Fibroblast of skin of left quadriceps (primary cell): ENCODE measurements at regions not wholly inside any gene's neighbourhood (a gene's known extent, or its start where the extent isn't known, plus 50 kb on each side); places are given as distances from the start of the nearest gene placed in this dataset.

Source experiments
- DNase-seq, 2 experiments: peaks; one replicate each; pipeline ENCODE4 v3.0.0-alpha.2; 2013; ENCODE audit warnings: low read depth in 2 of 2

- DNase-seq: no peak
These were observed 241.8 kb downstream of the NPHP4 start for GRCh38 chr1:5750186-5751162.

GRCh38 chr1:5748286-5749225 is 243.7 kb downstream of the NPHP4 start:
- DNase-seq: no peak

GRCh38 chr1:5747426-5748285 is 244.6 kb downstream of the NPHP4 start:
- no peak for DNase-seq

DNA sequence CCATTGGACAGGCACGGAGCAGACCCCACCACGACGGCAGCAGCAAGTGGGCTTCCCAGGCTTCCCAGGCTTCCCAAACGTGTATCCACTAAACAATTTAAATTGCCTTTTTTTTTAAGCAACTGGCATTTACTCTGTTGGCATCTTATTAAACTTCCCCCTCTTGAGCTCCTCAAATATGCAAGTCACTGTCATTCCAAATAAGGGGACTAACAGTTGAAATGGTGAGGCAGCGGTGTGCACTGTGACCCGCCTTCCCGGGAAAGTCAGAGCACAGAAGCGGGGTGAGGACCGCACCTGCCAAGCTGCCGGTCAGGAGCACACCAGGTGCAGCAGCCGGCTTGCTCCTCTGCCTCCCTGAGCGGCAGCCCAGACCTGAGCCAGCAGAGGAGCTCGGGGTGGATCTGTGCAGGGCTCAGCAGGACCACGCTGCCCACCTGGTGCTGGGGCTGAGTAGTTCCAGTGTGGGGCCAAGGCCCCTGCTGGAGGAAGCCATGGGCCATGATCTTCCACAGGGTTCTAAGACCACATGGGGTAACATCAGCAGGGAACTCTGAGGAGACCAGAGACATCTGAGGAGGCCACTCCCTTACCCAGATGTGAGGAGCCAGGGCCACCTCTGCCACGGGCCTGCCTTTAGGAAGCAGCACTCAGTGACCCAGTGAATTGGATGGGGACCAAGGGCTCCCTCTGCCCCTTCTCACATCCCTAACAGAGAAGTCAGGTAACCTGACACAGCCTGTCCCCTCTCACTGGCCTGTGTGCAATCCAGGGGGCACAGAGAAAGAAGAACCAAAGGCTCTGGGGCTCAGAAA is 245.4 kb downstream of the NPHP4 start:
- DNase-seq: no peak

DNA sequence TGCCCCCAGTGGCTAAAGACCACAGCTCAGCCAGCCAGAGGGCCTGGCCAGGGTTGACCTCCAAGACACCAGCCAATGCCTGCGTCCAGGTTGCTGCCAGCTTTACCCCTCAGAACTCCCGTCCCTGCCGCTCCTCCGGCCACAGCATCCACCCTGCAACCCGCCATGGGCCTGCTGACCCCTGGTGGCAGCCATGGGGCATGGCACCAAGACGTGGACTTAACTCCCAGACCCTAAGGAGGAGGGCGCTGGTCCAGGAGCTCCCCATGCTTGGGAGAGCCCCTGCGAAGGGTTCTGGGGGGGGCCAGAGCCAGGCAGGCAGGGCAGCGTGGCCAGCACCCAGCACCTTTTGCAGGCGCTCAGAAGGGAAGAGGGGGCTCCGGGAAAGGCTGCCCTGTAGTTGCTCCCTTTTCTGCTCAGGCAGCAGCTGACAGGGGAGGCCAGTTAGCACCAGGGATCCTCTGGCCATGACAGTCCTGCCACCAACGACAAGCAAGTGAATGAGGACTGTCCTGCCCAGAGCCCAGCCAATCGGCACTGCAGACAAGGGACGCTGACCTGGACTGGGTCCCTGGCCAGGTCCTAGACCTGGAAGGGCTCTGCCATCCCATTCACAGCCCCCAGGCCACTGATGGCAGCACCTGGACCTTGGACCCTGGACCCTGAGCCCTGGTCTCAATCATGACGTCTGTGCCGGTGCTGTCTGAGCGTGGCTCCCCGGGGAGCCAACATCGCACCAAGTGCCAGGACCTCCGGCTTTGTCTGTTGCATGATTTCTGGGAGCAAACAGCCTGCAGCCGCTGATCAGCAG is 246.2 kb downstream of the NPHP4 start:
- peak; percentile 5 to 6 for DNase-seq

DNA sequence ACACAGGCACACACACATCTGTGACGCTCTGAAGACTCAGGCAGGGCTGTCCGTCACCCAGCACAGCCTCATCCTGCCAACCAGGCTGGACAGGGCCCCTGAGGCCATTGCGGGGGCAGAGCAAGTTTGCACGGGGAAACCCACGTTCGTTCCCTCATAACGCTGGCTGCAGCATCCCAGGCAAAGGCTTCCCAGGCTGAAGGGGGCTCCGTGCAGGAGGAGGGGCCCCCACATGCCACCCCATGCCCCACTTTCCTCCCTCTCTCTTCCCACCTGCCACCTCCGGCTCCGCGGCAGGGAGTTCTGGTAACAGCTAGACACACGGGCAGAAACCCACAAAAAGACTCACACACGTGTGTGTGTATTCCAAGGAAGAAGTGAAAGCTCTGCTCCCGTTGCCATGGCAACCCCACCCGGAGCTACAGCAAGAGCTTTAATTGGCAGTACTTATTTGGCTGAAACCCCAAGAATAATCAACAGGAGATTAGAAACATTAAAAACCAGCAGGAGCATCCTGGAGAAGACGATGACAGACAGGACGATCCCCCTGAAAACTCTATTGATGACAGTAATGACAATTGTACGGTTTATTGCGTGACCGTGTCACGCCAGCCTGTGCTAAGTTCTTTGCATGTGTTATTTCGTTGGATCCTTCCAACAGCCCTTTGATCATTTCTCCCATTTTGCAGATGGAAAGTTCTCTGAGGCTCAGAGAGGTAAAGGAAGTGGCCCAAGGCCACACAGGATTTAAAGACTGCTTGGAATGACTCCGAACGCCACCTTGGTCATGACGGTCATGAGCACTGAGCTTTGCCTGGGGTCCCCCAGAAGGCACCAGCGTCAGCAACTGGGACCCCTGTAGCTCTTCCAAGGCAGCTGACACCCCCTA is 247.1 kb downstream of the NPHP4 start:
- no peak for DNase-seq

GRCh38 chr1:5744341-5744740 is 247.9 kb downstream of the NPHP4 start:
- DNase-seq: no peak

- DNase-seq: no peak
These were observed 248.7 kb downstream of the NPHP4 start for GRCh38 chr1:5743435-5744095.

DNA sequence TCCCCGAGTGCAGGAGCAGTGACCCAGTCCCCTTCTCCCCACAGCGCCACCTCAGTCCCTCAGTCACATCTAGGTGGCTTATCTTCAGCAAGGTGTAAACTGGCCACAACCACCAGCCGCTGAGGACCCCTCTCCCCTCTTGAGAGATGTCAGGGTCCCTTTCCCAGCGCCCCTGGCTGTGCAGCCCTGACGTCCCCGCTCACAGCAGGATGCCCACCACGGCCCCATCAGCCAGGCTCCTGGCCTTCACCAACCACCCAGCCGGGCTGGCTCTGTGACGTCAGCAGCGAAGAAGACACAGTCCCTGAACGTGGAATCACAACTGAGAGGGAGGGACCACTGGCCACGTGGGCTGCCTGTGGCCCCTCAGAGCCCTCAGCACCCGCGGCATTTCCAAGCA is 249.4 kb downstream of the NPHP4 start:
- no peak for DNase-seq

DNA sequence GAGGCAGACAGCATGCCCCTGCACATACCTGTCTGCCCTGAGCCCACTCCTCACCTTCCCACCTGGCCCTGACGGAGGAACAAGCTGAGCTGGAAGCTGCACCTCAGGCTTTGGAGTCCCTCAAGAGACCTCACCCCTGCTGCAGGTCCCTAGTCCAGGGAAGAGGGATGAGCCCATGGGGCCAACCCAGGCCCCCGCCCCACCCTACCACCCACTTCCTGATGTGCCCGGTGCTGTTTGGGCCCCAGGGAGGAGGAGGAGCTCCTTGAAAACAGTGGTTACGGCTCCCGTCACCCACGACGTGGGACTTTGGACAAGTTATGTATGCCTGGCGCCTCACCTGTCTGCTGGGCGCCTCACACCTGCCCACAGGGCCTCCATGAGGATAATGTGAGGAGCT is 250.2 kb downstream of the NPHP4 start:
- DNase-seq: no peak

DNA sequence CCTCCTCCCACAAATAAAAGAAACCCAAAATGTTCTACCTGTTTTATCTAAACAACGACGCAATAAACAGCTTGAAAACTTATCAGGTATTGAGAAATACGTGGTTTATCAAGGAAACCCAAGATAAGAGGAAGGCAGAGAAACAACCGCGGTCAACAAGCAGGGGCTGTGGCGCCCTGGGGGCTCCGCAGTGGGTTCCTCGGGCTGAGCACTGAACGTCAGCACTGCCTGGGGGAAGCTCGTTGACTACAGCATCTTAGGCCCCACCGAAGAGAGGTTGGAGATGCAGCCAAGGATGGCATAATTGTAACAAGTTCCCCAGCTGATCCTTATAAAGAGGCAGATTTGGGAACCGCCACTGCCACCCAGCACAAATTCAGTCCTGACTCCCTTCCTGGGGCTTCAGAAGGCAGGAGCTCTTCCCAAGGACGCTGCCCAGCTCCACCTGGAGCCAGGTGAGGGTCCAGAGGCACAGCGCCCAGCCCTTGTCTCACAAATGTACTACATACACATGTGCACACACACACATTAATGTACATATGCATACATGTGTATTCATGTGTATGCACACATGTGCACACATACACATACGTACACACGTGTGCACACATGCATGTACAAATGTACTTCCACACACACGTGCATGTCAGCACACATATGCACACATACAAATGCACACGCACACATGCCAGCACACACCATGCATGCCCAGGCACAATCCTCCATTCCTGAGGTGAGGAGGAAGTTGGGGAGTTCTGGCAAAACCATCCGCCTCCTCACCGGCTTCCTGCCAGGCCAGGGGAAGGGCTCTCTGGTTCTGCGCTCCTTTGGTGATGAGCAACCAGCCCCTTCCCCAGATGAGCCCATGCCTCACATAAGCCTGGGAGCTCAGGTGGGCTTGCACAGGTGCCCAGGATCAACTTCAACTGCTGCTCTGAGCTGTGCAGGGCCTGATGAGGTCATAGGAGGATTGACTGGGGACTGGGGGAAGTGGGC is 251.1 kb downstream of the NPHP4 start:
- DNase-seq: no peak

- no peak for DNase-seq
These were observed 251.8 kb downstream of the NPHP4 start for GRCh38 chr1:5740450-5740849.

GRCh38 chr1:5739561-5740078 is 252.6 kb downstream of the NPHP4 start:
- DNase-seq: no peak

GRCh38 chr1:5738911-5739462 is 253.2 kb downstream of the NPHP4 start:
- DNase-seq: no peak

GRCh38 chr1:5737081-5737480 is 255.1 kb downstream of the NPHP4 start:
- DNase-seq: no peak

GRCh38 chr1:5734996-5735395 is 257.2 kb downstream of the NPHP4 start:
- DNase-seq: no peak
